Gastroesophageal sphincter (tissue), 4 donors: ENCODE measurements at regions not wholly inside any gene's neighbourhood (a gene's known extent, or its start where the extent isn't known, plus 50 kb on each side); places are given as distances from the start of the nearest gene placed in this dataset.
A peak's percentile ranks its signal among the peaks of the same experiment; 100 is the strongest.

ENCODE experiments used
- ATAC-seq: fragments of 150-250 bp; one replicate; pipeline ENCODE4 v1.9.1; 2016; ENCODE audit warnings: mild to moderate bottlenecking, moderate library complexity
- H3K27ac ChIP-seq, 4 donors: fragments of 200-600 bp; sonication (generic) in 3 of 4; 1 replicate in 3 of 4; 2 replicates in 1 of 4; pipeline ENCODE4 v1.5.1; 2016 to 2019
- H3K27me3 ChIP-seq: fragments of 200-600 bp; sonication (generic); one replicate; pipeline ENCODE4 v1.5.1; 2019
- H3K36me3 ChIP-seq, 2 donors: fragments of 200-600 bp; sonication (generic); one replicate each; pipeline ENCODE4 v1.5.1; 2019; ENCODE audit warnings: control low read depth in 1 of 2
- H3K4me1 ChIP-seq, 3 donors: fragments of 200-600 bp; sonication (generic); 1 replicate in 2 of 3; 2 replicates in 1 of 3; pipeline ENCODE4 v1.5.1; 2016 to 2019; ENCODE audit warnings: control low read depth in 2 of 3
- H3K4me3 ChIP-seq, 2 donors: fragments of 200-600 bp; sonication (generic); one replicate each; pipeline ENCODE4 v1.5.1; 2019; ENCODE audit warnings: mild to moderate bottlenecking in 1 of 2, moderate library complexity in 1 of 2
- H3K9me3 ChIP-seq, 3 donors: fragments of 200-600 bp; sonication (generic); one replicate each; pipeline ENCODE4 v1.5.1; 2017 to 2019; ENCODE audit warnings: control low read depth in 2 of 3
- CTCF ChIP-seq, 4 experiments: fragments of 200-600 bp in 2 of 4; fragments of 450-650 bp in 2 of 4; sonication (generic) in 1 of 4; IDR thresholded peaks; one replicate each; pipeline ENCODE4 v1.5.1; 2017 to 2019; ENCODE audit warnings: antibody characterized with exemption in 4 of 4, mild to moderate bottlenecking in 2 of 4, moderate library complexity in 2 of 4
- EP300 ChIP-seq: sonication (generic); formaldehyde crosslinking; IDR thresholded peaks from one replicate; pipeline ENCODE4 v1.6.1; 2017; ENCODE audit warnings: antibody characterized with exemption, mild to moderate bottlenecking
- POLR2A ChIP-seq, 2 donors: fragments of 450-650 bp; IDR thresholded peaks; one replicate each; pipeline ENCODE4 v1.6.1; 2017; ENCODE audit warnings: antibody characterized with exemption in 2 of 2, mild to moderate bottlenecking in 2 of 2, moderate library complexity in 1 of 2
- POLR2AphosphoS5 ChIP-seq: sonication (generic); formaldehyde crosslinking; IDR thresholded peaks from one replicate; pipeline ENCODE4 v1.6.1; 2017; ENCODE audit warnings: antibody characterized with exemption
- WGBS, 2 donors: methylation state at CpG; one replicate each; pipeline ENCODE4 v1.1.5; 2018; ENCODE audit warnings: low coverage in 1 of 2; 5-methylcytosine and 5-hydroxymethylcytosine counted together

DNA sequence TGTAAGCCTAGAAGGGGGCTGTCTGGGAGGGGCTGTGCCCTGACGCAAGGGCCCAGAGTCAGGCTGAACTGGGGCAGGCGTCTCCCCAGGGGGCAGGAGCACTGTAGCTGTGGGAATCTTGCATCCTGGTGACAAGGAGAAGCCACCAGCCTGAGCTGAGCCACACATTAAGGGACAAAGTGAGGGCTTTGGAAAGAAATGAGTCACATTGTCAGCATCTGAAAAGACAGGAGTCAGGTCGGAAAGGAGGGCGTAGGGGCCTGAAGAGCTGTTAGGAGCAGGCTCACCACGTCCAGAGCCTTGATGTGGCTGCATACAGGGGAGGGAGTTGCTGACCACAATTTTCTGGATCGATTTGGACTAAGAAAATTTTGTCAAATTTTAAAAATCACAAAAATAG, 298.6 kb downstream of the CYP26B1 start:
- Histone ChIP-seq H3K4me1 (peaks cover 0 to 27% (median 11%) of the 10 kb centered on the region in 3 donors), H3K9me3 (no peaks in the 10 kb centered on the region), H3K27me3 (peaks cover 23% of the 10 kb centered on the region), H3K36me3 (no peaks in the 10 kb centered on the region), H3K4me3 (no peak overlapping the region), H3K27ac (no peak overlapping the region)
- no peak for TF ChIP-seq CTCF (IDR thresholded peaks at IDR 0.05)
- TF ChIP-seq POLR2AphosphoS5 = no peak
- TF ChIP-seq POLR2A (IDR thresholded peaks at IDR 0.05) = no peak
- TF ChIP-seq EP300 = no peak
- ATAC-seq = no peak
- whole genome bisulfite sequencing, 2 donors = 70 to 76% methylated on average over 3 to 6 of the region's 6 CpGs

- Histone ChIP-seq H3K9me3 (no peaks in the 10 kb centered on the region), H3K4me3 (no peak overlapping the region), H3K27me3 (no peaks in the 10 kb centered on the region), H3K4me1 (peaks cover 0 to 16% (median 3%) of the 10 kb centered on the region in 3 donors), H3K27ac (no peak overlapping the region), H3K36me3 (no peaks in the 10 kb centered on the region)
- no peak for TF ChIP-seq POLR2A (IDR thresholded peaks at IDR 0.05)
- TF ChIP-seq EP300 = no peak
- TF ChIP-seq CTCF (IDR thresholded peaks at IDR 0.05) = no peak
- TF ChIP-seq POLR2AphosphoS5 = no peak
- peak; percentile 29 for ATAC-seq
- 83% methylated on average over 1 of the region's 3 CpGs; no CpG with 5 or more reads in 1 of the 2 donors for WGBS, 2 donors
Measured at GRCh38 chr2:71846669-71847291, 300.9 kb downstream of the CYP26B1 start.

GRCh38 chr2:71846072-71846471, 301.6 kb downstream of the CYP26B1 start:
- TF ChIP-seq CTCF (IDR thresholded peaks at IDR 0.05) = no peak
- TF ChIP-seq POLR2AphosphoS5 = no peak
- TF ChIP-seq POLR2A (IDR thresholded peaks at IDR 0.05) = no peak
- no peak for TF ChIP-seq EP300
- Histone ChIP-seq H3K4me3 (no peak overlapping the region), H3K9me3 (no peaks in the 10 kb centered on the region), H3K4me1 (peaks cover 0 to 10% (median 0%) of the 10 kb centered on the region in 3 donors), H3K27me3 (no peaks in the 10 kb centered on the region), H3K27ac (no peak overlapping the region), H3K36me3 (no peaks in the 10 kb centered on the region)
- 100% methylated on average over 2 of the region's 2 CpGs; no CpG with 5 or more reads in 1 of the 2 donors for WGBS, 2 donors
- ATAC-seq = no peak

GRCh38 chr2:71844967-71845366, 302.7 kb downstream of the CYP26B1 start:
- no peak overlapping the region for H3K4me3 ChIP-seq
- no peaks in the 10 kb centered on the region for H3K36me3 ChIP-seq
- no peaks in the 10 kb centered on the region for H3K4me1 ChIP-seq
- no peak for TF ChIP-seq EP300
- TF ChIP-seq CTCF (IDR thresholded peaks at IDR 0.05) = no peak
- no peak for TF ChIP-seq POLR2AphosphoS5
- no peak for TF ChIP-seq POLR2A (IDR thresholded peaks at IDR 0.05)
- no peaks in the 10 kb centered on the region for H3K9me3 ChIP-seq
- no peaks in the 10 kb centered on the region for H3K27me3 ChIP-seq
- ATAC-seq = no peak
- H3K27ac ChIP-seq = no peak overlapping the region
- 100% methylated on average over 2 of the region's 4 CpGs; no CpG with 5 or more reads in 1 of the 2 donors for WGBS, 2 donors

GRCh38 chr2:71843391-71843850, 304.2 kb downstream of the CYP26B1 start:
- TF ChIP-seq CTCF (IDR thresholded peaks at IDR 0.05) (no peak), POLR2A (IDR thresholded peaks at IDR 0.05) (no peak), POLR2AphosphoS5 (no peak), EP300 (no peak)
- 40% methylated on average over 1 of the region's 3 CpGs; no CpG with 5 or more reads in 1 of the 2 donors for WGBS, 2 donors

More at GRCh38 chr2:71843391-71843850, 304.2 kb downstream of the CYP26B1 start:
- Histone ChIP-seq H3K4me3 (no peak overlapping the region), H3K27me3 (no peaks in the 10 kb centered on the region), H3K4me1 (no peaks in the 10 kb centered on the region), H3K36me3 (no peaks in the 10 kb centered on the region), H3K27ac (no peak overlapping the region), H3K9me3 (no peaks in the 10 kb centered on the region)
- ATAC-seq = peak; percentile 60
